ENCODE measurements at regions not wholly inside any gene's neighbourhood (a gene's known extent, or its start where the extent isn't known, plus 50 kb on each side); places are given as distances from the start of the nearest gene placed in this dataset.
"Not testable (repeated sequence)": the region's sequence is repeated elsewhere in the genome, so short reads cannot be mapped to it uniquely, and the experiment has no call there.

GRCh38 chr4:13990596-13991589 lies 363.4 kb upstream of the BOD1L1 start:
- no peak for DNase-seq

GRCh38 chr4:13992041-13992440 lies 364.5 kb upstream of the BOD1L1 start:
- DNase-seq: no peak

GRCh38 chr4:13992975-13993520 lies 365.5 kb upstream of the BOD1L1 start:
- no peak for DNase-seq

- DNase-seq: no peak
Measured at GRCh38 chr4:13994016-13994415, 366.5 kb upstream of the BOD1L1 start.

GRCh38 chr4:13998850-13999445 lies 371.4 kb upstream of the BOD1L1 start:
- no peak for DNase-seq

- DNase-seq: no peak
Measured at GRCh38 chr4:14000091-14000814, 372.7 kb upstream of the BOD1L1 start.

GRCh38 chr4:14002331-14002730 lies 374.8 kb upstream of the BOD1L1 start:
- DNase-seq: not testable (repeated sequence)

GRCh38 chr4:14008494-14008893 lies 381.0 kb upstream of the BOD1L1 start:
- DNase-seq: no peak

GRCh38 chr4:14018191-14018853 lies 390.8 kb upstream of the BOD1L1 start:
- DNase-seq: no peak

- no peak for DNase-seq
Measured at GRCh38 chr4:14022456-14022855, 394.9 kb upstream of the BOD1L1 start.

- no peak for DNase-seq
Measured at GRCh38 chr4:14023036-14023435, 395.5 kb upstream of the BOD1L1 start.

GRCh38 chr4:14023896-14024295 lies 396.4 kb upstream of the BOD1L1 start:
- DNase-seq: no peak

- no peak for DNase-seq
Measured at GRCh38 chr4:14025111-14025510, 397.6 kb upstream of the BOD1L1 start.

- no peak for DNase-seq
Measured at GRCh38 chr4:14025891-14026290, 398.4 kb upstream of the BOD1L1 start.

- no peak for DNase-seq
Measured at GRCh38 chr4:14028862-14029261, 401.3 kb upstream of the BOD1L1 start.

- no peak for DNase-seq
Measured at GRCh38 chr4:14035076-14035475, 407.6 kb upstream of the BOD1L1 start.

GRCh38 chr4:14043203-14043602 lies 415.7 kb upstream of the BOD1L1 start:
- DNase-seq: no peak

GRCh38 chr4:14046642-14047041 lies 419.1 kb upstream of the BOD1L1 start:
- DNase-seq: no peak

GRCh38 chr4:14047840-14048239 lies 420.3 kb upstream of the BOD1L1 start:
- DNase-seq: no peak

- DNase-seq: no peak
Measured at GRCh38 chr4:14049946-14050345, 422.4 kb upstream of the BOD1L1 start.

GRCh38 chr4:14053291-14053690 lies 425.8 kb upstream of the BOD1L1 start:
- DNase-seq: no peak

- no peak for DNase-seq
Measured at GRCh38 chr4:14054391-14054790, 426.9 kb upstream of the BOD1L1 start.

GRCh38 chr4:14059006-14059405 lies 431.5 kb upstream of the BOD1L1 start:
- no peak for DNase-seq
